GM19463 (cell line): ENCODE measurements at regions not wholly inside any gene's neighbourhood (a gene's known extent, or its start where the extent isn't known, plus 50 kb on each side); places are given as distances from the start of the nearest gene placed in this dataset.

ENCODE experiments used
- ATAC-seq: cut with Tn5 transposase; IDR thresholded peaks from one replicate; pipeline ENCODE4 v1.9.1; 2021; ENCODE audit warnings: mild to moderate bottlenecking, moderate library complexity; ENCODE audit not compliant: unreplicated experiment

GRCh38 chr16:80366023-80366422, 174.8 kb upstream of the DYNLRB2 start:
- no peak for ATAC-seq

- ATAC-seq = no peak
Measured at GRCh38 chr16:80362816-80363215, 178.0 kb upstream of the DYNLRB2 start.

- ATAC-seq = no peak
Measured at GRCh38 chr16:80356365-80356764, 184.4 kb upstream of the DYNLRB2 start.

- no peak for ATAC-seq
Measured at GRCh38 chr16:80355335-80355734, 185.5 kb upstream of the DYNLRB2 start.

GRCh38 chr16:80350061-80350460, 190.7 kb upstream of the DYNLRB2 start:
- ATAC-seq = no peak

- ATAC-seq = no peak
Measured at GRCh38 chr16:80347900-80348299, 192.9 kb upstream of the DYNLRB2 start.

- no peak for ATAC-seq
Measured at GRCh38 chr16:80347002-80347401, 193.8 kb upstream of the DYNLRB2 start.

- ATAC-seq = peak; percentile 86
Measured at GRCh38 chr16:80346111-80346632, 194.6 kb upstream of the DYNLRB2 start.

- ATAC-seq = no peak
Measured at GRCh38 chr16:80345701-80346100, 195.1 kb upstream of the DYNLRB2 start.

- ATAC-seq = no peak
Measured at GRCh38 chr16:80344570-80344969, 196.2 kb upstream of the DYNLRB2 start.

GRCh38 chr16:80341263-80341662, 199.5 kb upstream of the DYNLRB2 start:
- ATAC-seq = no peak

- no peak for ATAC-seq
Measured at GRCh38 chr16:80337786-80338185, 203.0 kb upstream of the DYNLRB2 start.

- ATAC-seq = no peak
Measured at GRCh38 chr16:80330803-80331202, 210.0 kb upstream of the DYNLRB2 start.

GRCh38 chr16:80330150-80330549, 210.6 kb upstream of the DYNLRB2 start:
- ATAC-seq = no peak

- ATAC-seq = no peak
Measured at GRCh38 chr16:80327740-80328139, 213.1 kb upstream of the DYNLRB2 start.

GRCh38 chr16:80324371-80324770, 216.4 kb upstream of the DYNLRB2 start:
- ATAC-seq = no peak

GRCh38 chr16:80323808-80324195, 217.0 kb upstream of the DYNLRB2 start:
- no peak for ATAC-seq

GRCh38 chr16:80323187-80323807, 217.5 kb upstream of the DYNLRB2 start:
- no peak for ATAC-seq

- no peak for ATAC-seq
Measured at GRCh38 chr16:80319181-80319580, 221.6 kb upstream of the DYNLRB2 start.

- ATAC-seq = no peak
Measured at GRCh38 chr16:80318107-80318506, 222.7 kb upstream of the DYNLRB2 start.

GRCh38 chr16:80317599-80318037, 223.2 kb upstream of the DYNLRB2 start:
- ATAC-seq = no peak

GRCh38 chr16:80317116-80317515, 223.7 kb upstream of the DYNLRB2 start:
- ATAC-seq = no peak

GRCh38 chr16:80314042-80314441, 226.8 kb upstream of the DYNLRB2 start:
- ATAC-seq = no peak
